CD4-positive, alpha-beta T cell (primary cell): ENCODE measurements at regions not wholly inside any gene's neighbourhood (a gene's known extent, or its start where the extent isn't known, plus 50 kb on each side); places are given as distances from the start of the nearest gene placed in this dataset.

Experiments
- ATAC-seq: fragments of 200-7000 bp; cut with Tn5 transposase; one replicate; pipeline ENCODE4 v1.10.0; 2022; ENCODE audit warnings: mild to moderate bottlenecking; ENCODE audit not compliant: poor library complexity
- CTCF ChIA-PET: fragments of 350-600 bp; sonication (Branson Sonifier 250); formaldehyde crosslinking; loops from one replicate; lab custom pipeline; 2021; ENCODE audit warnings: antibody characterized with exemption, inconsistent platforms; lab: Charles Lee
- POLR2A ChIA-PET: fragments of 350-600 bp; sonication (Branson Sonifier 250); formaldehyde crosslinking; loops from one replicate; lab custom pipeline; 2021; ENCODE audit warnings: antibody characterized with exemption, inconsistent platforms; lab: Charles Lee
- DNase-seq, 14 experiments: peaks; one replicate each; pipeline ENCODE4 v3.0.0-alpha.2; 2013 to 2020; ENCODE audit warnings: mixed read lengths in 2 of 14
- H3K27ac ChIP-seq, 2 donors: one replicate each; pipeline versions ENCODE4 v1.5.1 to v1.7.0; 2013; ENCODE audit warnings: low read length in 2 of 2, low read depth in 1 of 2, mild to moderate bottlenecking in 1 of 2
- H3K27me3 ChIP-seq, 2 experiments: 1 replicate in 1 of 2; 2 replicates in 1 of 2; pipeline versions ENCODE4 v1.6.1 to v1.7.0; 2013; ENCODE audit warnings: low read length in 2 of 2, control low read depth in 1 of 2, mild to moderate bottlenecking in 1 of 2, moderate library complexity in 1 of 2; ENCODE audit not compliant: insufficient read depth in 2 of 2, control insufficient read depth in 1 of 2
- H3K36me3 ChIP-seq: one replicate; pipeline ENCODE4 v1.6.1; 2013; ENCODE audit warnings: low read length, control low read depth; ENCODE audit not compliant: insufficient read depth
- H3K4me1 ChIP-seq: one replicate; pipeline ENCODE4 v1.6.1; 2013; ENCODE audit warnings: low read length, control low read depth; ENCODE audit not compliant: insufficient read depth
- H3K4me3 ChIP-seq: one replicate; pipeline ENCODE4 v1.5.1; 2013; ENCODE audit warnings: mild to moderate bottlenecking, low read length, moderate library complexity
- H3K9me3 ChIP-seq, 2 experiments: 1 replicate in 1 of 2; 2 replicates in 1 of 2; pipeline versions ENCODE4 v1.6.1 to v1.7.0; 2013; ENCODE audit warnings: low read length in 2 of 2, mild to moderate bottlenecking in 2 of 2, control low read depth in 1 of 2, moderate library complexity in 1 of 2; ENCODE audit not compliant: control insufficient read depth in 1 of 2, insufficient read depth in 1 of 2
- H3K27ac Mint-ChIP-seq: one replicate; pipeline ENCODE4 v1.8.0; 2020; ENCODE audit warnings: mixed read lengths
- H3K27me3 Mint-ChIP-seq: one replicate; pipeline ENCODE4 v1.8.0; 2021; ENCODE audit warnings: mixed read lengths
- H3K36me3 Mint-ChIP-seq: one replicate; pipeline ENCODE4 v1.8.0; 2021; ENCODE audit warnings: low read depth, mixed read lengths
- H3K4me1 Mint-ChIP-seq: one replicate; pipeline ENCODE4 v1.8.0; 2021; ENCODE audit warnings: low read depth, mixed read lengths
- H3K4me3 Mint-ChIP-seq: one replicate; pipeline ENCODE4 v1.8.0; 2020; ENCODE audit warnings: mild to moderate bottlenecking, mixed read lengths
- H3K9me3 Mint-ChIP-seq: one replicate; pipeline ENCODE4 v1.8.0; 2020; ENCODE audit warnings: mixed read lengths
- CTCF ChIP-seq: fragments of 200-600 bp; IDR thresholded peaks from one replicate; pipeline ENCODE4 v1.8.0; 2022; ENCODE audit warnings: antibody characterized with exemption, mild to moderate bottlenecking
- intact Hi-C, 2 experiments: fragments of 100-400 bp; cut with DNase I in 1 of 2; cut with micrococcal nuclease in 1 of 2; formaldehyde crosslinking; loops; one replicate each; pipeline versions ENCODE4 v1.15.1 to v1.9.0; 2023 to 2025; cut with DNase I, micrococcal nuclease

GRCh38 chr10:130495116-130495862 lies 359.1 kb downstream of the GLRX3 start:
- H3K27me3 Mint-ChIP-seq = peaks cover 9% of the 10 kb centered on the region
- no peak for ATAC-seq
- ChIA-PET POLR2A (no interaction called here), CTCF (no interaction called here)
- peaks cover 5% of the 10 kb centered on the region for H3K9me3 Mint-ChIP-seq
- Histone ChIP-seq H3K4me1 (no peaks in the 10 kb centered on the region), H3K9me3 (peaks cover 0 to 58% of the 10 kb centered on the region in 2 experiments), H3K36me3 (no peaks in the 10 kb centered on the region), H3K27me3 (no peaks in the 10 kb centered on the region), H3K4me3 (no peak overlapping the region), H3K27ac (no peak overlapping the region)
- H3K27ac Mint-ChIP-seq = no peak overlapping the region
- H3K4me3 Mint-ChIP-seq = no peak overlapping the region
- no peaks in the 10 kb centered on the region for H3K4me1 Mint-ChIP-seq
- no peak for DNase-seq
- intact Hi-C loops = no loop called here
- TF ChIP-seq CTCF = no peak
- H3K36me3 Mint-ChIP-seq = no peaks in the 10 kb centered on the region

- H3K27me3 ChIP-seq = no peaks in the 10 kb centered on the region
- intact Hi-C loops = no loop called here
- Mint-ChIP-seq H3K27ac (no peak overlapping the region), H3K9me3 (peaks cover 5% of the 10 kb centered on the region), H3K27me3 (peaks cover 9% of the 10 kb centered on the region), H3K4me3 (no peak overlapping the region), H3K4me1 (no peaks in the 10 kb centered on the region), H3K36me3 (no peaks in the 10 kb centered on the region)
- no peak for TF ChIP-seq CTCF
- H3K4me1 ChIP-seq = no peaks in the 10 kb centered on the region
- no peak overlapping the region for H3K27ac ChIP-seq
- DNase-seq = no peak
- ChIA-PET CTCF (no interaction called here), POLR2A (no interaction called here)
- no peaks in the 10 kb centered on the region for H3K36me3 ChIP-seq
- no peak overlapping the region for H3K4me3 ChIP-seq
- peaks cover 0 to 59% of the 10 kb centered on the region in 2 experiments for H3K9me3 ChIP-seq
- ATAC-seq = no peak
Observed at GRCh38 chr10:130495891-130496636, 359.9 kb downstream of the GLRX3 start.

- no peaks in the 10 kb centered on the region for H3K27me3 ChIP-seq
- DNase-seq = peak in 1 of 14 experiments; percentile 23
- H3K27ac ChIP-seq = no peak overlapping the region
- H3K27me3 Mint-ChIP-seq = peaks cover 9% of the 10 kb centered on the region
- H3K9me3 ChIP-seq = peaks cover 0 to 52% of the 10 kb centered on the region in 2 experiments
- ChIA-PET CTCF (no interaction called here), POLR2A (no interaction called here)
- no peaks in the 10 kb centered on the region for H3K36me3 ChIP-seq
- peaks cover 5% of the 10 kb centered on the region for H3K9me3 Mint-ChIP-seq
- no peaks in the 10 kb centered on the region for H3K4me1 Mint-ChIP-seq
- TF ChIP-seq CTCF = no peak
- intact Hi-C loops = no loop called here
- no peak overlapping the region for H3K4me3 ChIP-seq
- no peaks in the 10 kb centered on the region for H3K4me1 ChIP-seq
- H3K27ac Mint-ChIP-seq = no peak overlapping the region
- ATAC-seq = no peak
- H3K4me3 Mint-ChIP-seq = no peak overlapping the region
- no peaks in the 10 kb centered on the region for H3K36me3 Mint-ChIP-seq
Observed at GRCh38 chr10:130497056-130498010, 361.1 kb downstream of the GLRX3 start.
